ENCODE measurements at regions not wholly inside any gene's neighbourhood (a gene's known extent, or its start where the extent isn't known, plus 50 kb on each side); places are given as distances from the start of the nearest gene placed in this dataset.

GRCh38 chr2:76270096-76270710, 559.5 kb upstream of the GCFC2 start:
- no peak for TF ChIP-seq POLR2A (IDR thresholded peaks at IDR 0.05; ENCODE audit: low read depth, low read length)
- no peak for DNase-seq (ENCODE audit: insufficient read length, low spot score)
- no peak for FAIRE-seq

- TF ChIP-seq POLR2A (IDR thresholded peaks at IDR 0.05; ENCODE audit: low read depth, low read length), result no peak
- no peak for DNase-seq (ENCODE audit: insufficient read length, low spot score)
- no peak for FAIRE-seq
Measured at GRCh38 chr2:76268902-76269620, 558.3 kb upstream of the GCFC2 start.

- no peak for TF ChIP-seq POLR2A (IDR thresholded peaks at IDR 0.05; ENCODE audit: low read depth, low read length)
- FAIRE-seq (no peak), DNase-seq (ENCODE audit: insufficient read length, low spot score) (no peak)
Measured at GRCh38 chr2:76268484-76268883, 557.8 kb upstream of the GCFC2 start.

DNA sequence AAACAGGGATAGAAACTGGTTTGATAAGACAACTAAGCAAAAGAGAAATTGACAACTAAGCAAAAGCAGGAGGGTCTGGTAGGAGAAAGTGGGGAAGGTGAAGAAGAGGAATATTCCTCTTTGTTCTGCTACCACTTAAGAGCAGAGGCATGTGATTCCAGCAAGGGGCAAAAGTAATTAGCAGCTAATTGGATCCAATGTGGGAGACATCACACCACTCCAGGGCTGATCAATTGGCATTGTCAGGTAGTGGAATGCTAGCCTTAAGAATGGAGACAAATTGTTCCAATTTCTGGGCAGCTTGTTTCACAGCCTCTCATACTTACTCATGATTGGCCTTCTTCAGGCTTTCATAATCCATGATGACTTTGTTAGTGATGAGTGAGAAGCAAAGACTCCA, 547.1 kb upstream of the GCFC2 start:
- no peak for FAIRE-seq
- no peak for DNase-seq (ENCODE audit: insufficient read length, low spot score)
- no peak for TF ChIP-seq POLR2A (IDR thresholded peaks at IDR 0.05; ENCODE audit: low read depth, low read length)

DNA sequence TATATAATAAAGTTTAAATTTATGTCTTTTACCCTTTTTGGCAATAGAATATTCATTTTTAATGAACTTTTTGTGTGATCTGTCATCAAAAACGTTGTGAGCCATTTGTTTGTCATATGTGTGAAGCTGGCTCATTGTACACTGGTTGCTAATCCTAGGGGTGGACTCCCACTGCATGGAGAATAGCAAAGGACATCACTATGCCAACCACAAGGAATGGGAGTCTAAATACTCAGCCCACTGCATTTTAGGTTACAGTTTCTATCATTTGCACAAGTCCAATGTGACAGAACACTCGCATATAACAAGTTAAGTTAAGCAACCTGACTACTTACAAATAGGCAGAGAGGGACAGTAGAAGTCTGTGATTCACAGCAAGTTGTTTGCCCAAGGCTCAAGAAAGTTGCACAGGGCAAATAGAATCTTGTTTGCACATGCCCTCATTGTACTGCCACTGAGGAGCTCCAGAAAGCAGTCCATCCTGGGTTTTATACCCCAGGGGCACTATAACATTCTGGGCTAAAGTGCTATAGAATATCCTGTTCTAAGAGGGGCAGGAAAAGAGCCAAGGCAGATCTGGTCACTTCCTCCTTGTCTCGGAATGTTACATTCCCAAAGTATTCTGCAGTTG, 545.9 kb upstream of the GCFC2 start:
- DNase-seq (ENCODE audit: insufficient read length, low spot score) (no peak), FAIRE-seq (no peak)
- no peak for TF ChIP-seq POLR2A (IDR thresholded peaks at IDR 0.05; ENCODE audit: low read depth, low read length)

- DNase-seq (ENCODE audit: insufficient read length, low spot score) (no peak), FAIRE-seq (no peak)
- TF ChIP-seq POLR2A (IDR thresholded peaks at IDR 0.05; ENCODE audit: low read depth, low read length), result no peak
Measured at GRCh38 chr2:76252704-76253103, 542.0 kb upstream of the GCFC2 start.

DNA sequence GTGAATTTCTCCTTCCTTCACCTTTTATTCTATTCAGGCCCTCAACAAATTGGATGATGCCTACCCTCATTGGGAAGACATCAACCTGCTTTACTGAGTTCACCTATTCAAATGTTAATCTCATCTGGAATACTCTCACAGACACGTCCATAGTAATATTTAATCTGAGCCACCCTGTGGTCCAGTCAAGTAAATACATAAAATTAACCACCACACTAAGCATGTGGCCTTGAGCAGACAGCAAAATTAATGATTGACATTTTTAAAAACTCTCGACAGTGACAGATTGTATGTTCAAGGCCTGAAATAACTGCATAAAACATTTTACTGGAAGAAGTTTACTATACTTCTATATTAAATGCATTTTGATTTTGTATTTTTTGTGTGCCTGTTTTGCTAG, 540.6 kb upstream of the GCFC2 start:
- DNase-seq (ENCODE audit: insufficient read length, low spot score) (no peak), FAIRE-seq (no peak)
- TF ChIP-seq POLR2A (IDR thresholded peaks at IDR 0.05; ENCODE audit: low read depth, low read length), result no peak

DNA sequence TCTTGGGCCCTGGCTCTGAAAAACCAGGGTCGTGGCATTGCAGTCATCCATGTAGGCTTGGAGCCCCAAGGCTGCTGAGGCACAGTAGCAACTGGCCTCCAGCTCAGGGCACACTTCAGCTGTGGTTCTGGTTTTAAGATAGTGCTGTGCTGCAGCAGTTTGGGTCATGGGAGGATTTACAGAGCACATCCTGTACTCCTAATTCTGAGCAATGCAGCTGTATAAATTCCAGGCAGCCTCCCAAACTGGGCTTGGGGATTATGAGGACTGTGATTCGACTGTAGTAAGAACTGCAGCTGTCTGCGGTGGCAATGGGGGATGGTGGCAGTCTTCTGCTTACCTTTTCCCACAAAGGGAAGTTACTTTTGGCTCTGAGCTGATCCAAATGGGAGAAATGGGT, 536.3 kb upstream of the GCFC2 start:
- no peak for TF ChIP-seq POLR2A (IDR thresholded peaks at IDR 0.05; ENCODE audit: low read depth, low read length)
- FAIRE-seq (no peak), DNase-seq (ENCODE audit: insufficient read length, low spot score) (no peak)

DNA sequence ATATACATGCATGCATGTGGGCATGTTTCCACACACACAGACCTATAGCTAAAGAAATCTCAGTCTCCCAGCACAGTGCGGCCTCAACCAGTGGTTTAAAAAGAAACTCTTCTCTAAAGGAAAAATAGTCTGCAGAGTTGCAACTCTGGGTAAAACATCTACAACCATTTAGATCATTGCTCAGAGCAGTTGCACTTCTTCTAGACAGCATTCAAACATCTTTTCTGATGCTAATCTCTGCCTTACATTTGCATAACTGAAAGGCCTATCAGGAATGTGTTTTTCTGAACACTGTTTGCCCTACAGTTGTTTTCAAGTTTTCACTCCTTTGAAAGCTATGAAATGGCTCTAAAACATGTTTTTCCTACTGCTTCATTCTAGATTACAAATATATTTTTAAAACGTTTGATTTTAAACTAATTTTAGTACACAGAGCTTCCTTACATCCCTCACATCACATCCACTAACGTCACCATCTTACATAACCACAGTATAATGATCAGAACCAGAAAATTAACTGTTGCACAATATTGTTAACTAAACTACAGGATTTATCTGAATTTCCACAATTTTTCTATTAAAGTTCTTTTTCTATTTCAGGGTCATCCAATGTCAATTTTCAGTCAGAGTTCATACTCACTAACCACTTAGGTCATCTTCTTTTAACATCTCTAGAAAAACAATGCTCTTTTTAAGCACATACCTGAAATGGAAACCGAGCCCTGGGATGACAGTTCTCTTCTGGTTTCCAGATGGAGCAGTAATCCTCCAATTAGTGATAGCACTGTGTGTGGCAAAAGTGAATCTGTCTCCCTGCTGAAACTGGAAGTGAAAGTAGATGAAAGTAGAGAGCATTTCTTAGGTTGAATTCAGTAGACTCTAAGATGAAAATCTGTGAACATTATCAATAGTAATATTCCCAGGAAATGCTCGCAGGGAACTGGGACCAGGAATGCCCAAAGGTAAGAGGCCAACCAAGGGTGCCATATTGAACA, 501.6 kb upstream of the GCFC2 start:
- FAIRE-seq (no peak), DNase-seq (ENCODE audit: insufficient read length, low spot score) (no peak)
- TF ChIP-seq POLR2A (IDR thresholded peaks at IDR 0.05; ENCODE audit: low read depth, low read length), result no peak

DNA sequence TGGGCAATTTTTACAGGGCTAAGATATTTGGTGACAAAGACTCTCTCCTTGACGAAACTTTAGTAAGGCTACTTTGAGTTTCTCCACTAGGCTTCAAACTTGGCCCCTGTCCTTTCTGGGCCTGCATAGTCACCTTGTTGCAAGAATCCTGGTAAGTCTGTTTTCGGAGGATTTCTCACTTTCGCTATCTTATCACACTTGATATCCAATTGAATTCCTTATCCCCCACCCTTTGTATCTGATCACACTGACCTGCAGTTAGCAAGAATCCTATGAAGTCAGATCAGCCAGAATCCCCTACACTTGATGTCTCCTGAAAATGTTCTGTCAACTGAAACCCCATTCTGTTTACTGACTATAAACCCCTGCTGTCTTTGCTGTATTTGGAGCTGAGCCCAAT, 499.8 kb upstream of the GCFC2 start:
- no peak for DNase-seq (ENCODE audit: insufficient read length, low spot score)
- FAIRE-seq, result no peak
- no peak for TF ChIP-seq POLR2A (IDR thresholded peaks at IDR 0.05; ENCODE audit: low read depth, low read length)

GRCh38 chr2:76204048-76204447, 493.3 kb upstream of the GCFC2 start:
- no peak for TF ChIP-seq POLR2A (IDR thresholded peaks at IDR 0.05; ENCODE audit: low read depth, low read length)
- FAIRE-seq, result no peak
- no peak for DNase-seq (ENCODE audit: insufficient read length, low spot score)

DNA sequence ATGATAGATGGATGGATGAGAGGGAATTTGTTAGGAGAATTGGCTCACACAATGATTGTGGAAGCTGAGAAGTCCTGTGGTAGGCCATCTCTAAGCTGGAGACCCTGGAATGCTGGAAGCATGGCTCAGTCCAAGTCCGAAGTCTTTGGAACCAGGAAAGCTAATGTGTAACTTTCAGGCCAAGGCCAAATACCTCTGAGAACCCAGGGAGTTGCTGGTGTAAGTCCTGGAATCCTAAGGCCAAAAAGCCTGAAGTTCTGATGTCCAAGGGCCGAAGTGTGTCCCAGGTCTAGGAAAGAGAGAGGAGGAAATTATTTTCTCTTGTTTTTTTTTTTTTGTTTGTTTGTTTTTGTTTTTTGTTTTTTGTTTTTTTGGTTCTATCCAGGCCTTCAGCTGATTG, 492.2 kb upstream of the GCFC2 start:
- FAIRE-seq, result no peak
- no peak for TF ChIP-seq POLR2A (IDR thresholded peaks at IDR 0.05; ENCODE audit: low read depth, low read length)
- no peak for DNase-seq (ENCODE audit: insufficient read length, low spot score)

DNA sequence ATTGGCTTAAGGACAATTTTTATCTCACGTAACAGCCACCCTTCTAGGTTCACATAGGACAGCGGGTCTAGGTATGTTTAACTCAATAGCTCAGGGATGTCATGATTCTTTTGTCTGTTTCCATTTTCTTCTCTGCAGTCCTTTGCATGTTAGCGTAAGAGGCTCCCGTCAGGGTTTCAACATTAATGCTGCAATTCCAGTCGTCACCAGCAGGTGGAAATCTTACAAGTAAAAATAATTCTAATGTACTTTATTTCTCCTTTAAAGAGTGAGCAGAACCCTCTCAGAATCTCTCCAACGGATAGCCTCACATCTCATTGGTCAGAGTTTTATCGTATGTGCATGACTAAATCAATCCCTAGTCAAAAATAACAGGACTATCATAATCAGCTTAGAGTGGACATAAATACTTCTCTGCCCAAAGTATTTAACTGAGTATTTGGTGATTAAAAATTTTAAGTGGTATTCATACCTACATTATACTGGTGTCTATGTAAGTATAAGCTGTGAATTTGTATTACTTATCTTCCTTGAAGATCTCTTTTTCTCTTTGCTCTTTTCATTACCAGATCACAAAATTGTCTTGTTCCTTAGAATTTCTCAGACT, 487.2 kb upstream of the GCFC2 start:
- peak; percentile 36 for FAIRE-seq
- TF ChIP-seq POLR2A (IDR thresholded peaks at IDR 0.05; ENCODE audit: low read depth, low read length), result no peak
- peak; percentile 0 for DNase-seq (ENCODE audit: insufficient read length, low spot score)

All from H54 (cell line).